ENCODE measurements at regions not wholly inside any gene's neighbourhood (a gene's known extent, or its start where the extent isn't known, plus 50 kb on each side); places are given as distances from the start of the nearest gene placed in this dataset.

- no peak overlapping the region for H3K4me3 ChIP-seq (ENCODE audit: low read length)
- H3K36me3 ChIP-seq (ENCODE audit: control insufficient read depth, low read length): no peaks in the 10 kb centered on the region
- no peaks in the 10 kb centered on the region for H3K27me3 ChIP-seq (ENCODE audit: control insufficient read depth, low read length)
- H4K20me1 ChIP-seq (ENCODE audit: control insufficient read depth, insufficient read depth, low read depth, low read length): no peaks in the 10 kb centered on the region
- no peaks in the 10 kb centered on the region for H3F3A ChIP-seq (ENCODE audit: control insufficient read depth, insufficient read depth)
- H3K4me2 ChIP-seq (ENCODE audit: low read length): no peak overlapping the region
- H3K4me1 ChIP-seq (ENCODE audit: control insufficient read depth, low read length): no peaks in the 10 kb centered on the region
- TF ChIP-seq CTCF (IDR thresholded peaks at IDR 0.05; ENCODE audit: low read depth, low read length, poor library complexity, severe bottlenecking) (no peak), EZH2phosphoT487 (IDR thresholded peaks at IDR 0.05; ENCODE audit: borderline replicate concordance, low read length) (no peak)
- no peak overlapping the region for H3K27ac ChIP-seq (ENCODE audit: low read depth, low read length)
- H3K79me2 ChIP-seq (ENCODE audit: control insufficient read depth, low read length): no peaks in the 10 kb centered on the region
- H3K9me2 ChIP-seq (replicated peaks; ENCODE audit: control insufficient read depth, low read length): no peaks in the 10 kb centered on the region
- H3K9me3 ChIP-seq (ENCODE audit: control insufficient read depth, insufficient read depth, low read length): no peaks in the 10 kb centered on the region
Measured at GRCh38 chr5:2186472-2187015, 303.8 kb upstream of the IRX4 start.

GRCh38 chr5:2185646-2186471 lies 303.1 kb upstream of the IRX4 start:
- TF ChIP-seq EZH2phosphoT487 (IDR thresholded peaks at IDR 0.05; ENCODE audit: borderline replicate concordance, low read length) (no peak), CTCF (IDR thresholded peaks at IDR 0.05; ENCODE audit: low read depth, low read length, poor library complexity, severe bottlenecking) (no peak)
- Histone ChIP-seq H3K4me3 (ENCODE audit: low read length) (no peak overlapping the region), H3K36me3 (ENCODE audit: control insufficient read depth, low read length) (no peaks in the 10 kb centered on the region), H3K27ac (ENCODE audit: low read depth, low read length) (no peak overlapping the region), H3K79me2 (ENCODE audit: control insufficient read depth, low read length) (no peaks in the 10 kb centered on the region), H3F3A (ENCODE audit: control insufficient read depth, insufficient read depth) (no peaks in the 10 kb centered on the region), H3K9me2 (replicated peaks; ENCODE audit: control insufficient read depth, low read length) (no peaks in the 10 kb centered on the region), H3K9me3 (ENCODE audit: control insufficient read depth, insufficient read depth, low read length) (no peaks in the 10 kb centered on the region), H3K4me2 (ENCODE audit: low read length) (no peak overlapping the region), H3K4me1 (ENCODE audit: control insufficient read depth, low read length) (no peaks in the 10 kb centered on the region), H4K20me1 (ENCODE audit: control insufficient read depth, insufficient read depth, low read depth, low read length) (no peaks in the 10 kb centered on the region), H3K27me3 (ENCODE audit: control insufficient read depth, low read length) (no peaks in the 10 kb centered on the region)

GRCh38 chr5:2184563-2185540 lies 302.1 kb upstream of the IRX4 start:
- TF ChIP-seq CTCF (IDR thresholded peaks at IDR 0.05; ENCODE audit: low read depth, low read length, poor library complexity, severe bottlenecking): no peak
- no peaks in the 10 kb centered on the region for H3K4me1 ChIP-seq (ENCODE audit: control insufficient read depth, low read length)
- H3K9me2 ChIP-seq (replicated peaks; ENCODE audit: control insufficient read depth, low read length): no peaks in the 10 kb centered on the region
- H3K9me3 ChIP-seq (ENCODE audit: control insufficient read depth, insufficient read depth, low read length): no peaks in the 10 kb centered on the region
- no peaks in the 10 kb centered on the region for H3K27me3 ChIP-seq (ENCODE audit: control insufficient read depth, low read length)
- no peaks in the 10 kb centered on the region for H3F3A ChIP-seq (ENCODE audit: control insufficient read depth, insufficient read depth)
- H3K4me2 ChIP-seq (ENCODE audit: low read length): no peak overlapping the region
- H3K36me3 ChIP-seq (ENCODE audit: control insufficient read depth, low read length): no peaks in the 10 kb centered on the region
- H3K27ac ChIP-seq (ENCODE audit: low read depth, low read length): no peak overlapping the region
- no peaks in the 10 kb centered on the region for H3K79me2 ChIP-seq (ENCODE audit: control insufficient read depth, low read length)
- H3K4me3 ChIP-seq (ENCODE audit: low read length): no peak overlapping the region
- no peaks in the 10 kb centered on the region for H4K20me1 ChIP-seq (ENCODE audit: control insufficient read depth, insufficient read depth, low read depth, low read length)

All from DOHH2 (cell line).